Progenitor cell of endocrine pancreas (in vitro differentiated cells): ENCODE measurements at regions not wholly inside any gene's neighbourhood (a gene's known extent, or its start where the extent isn't known, plus 50 kb on each side); places are given as distances from the start of the nearest gene placed in this dataset.

Experiments used
- DNase-seq: peaks from one replicate; pipeline ENCODE4 v3.0.0; 2021; ENCODE audit warnings: low spot score; ENCODE audit not compliant: unreplicated experiment
- H3K27ac Mint-ChIP-seq: 2 replicates; pipeline ENCODE4 v1.8.0; 2021; ENCODE audit warnings: mild to moderate bottlenecking, moderate library complexity, mixed read lengths
- H3K27me3 Mint-ChIP-seq: 2 replicates; pipeline ENCODE4 v1.8.0; 2021; ENCODE audit warnings: mixed read lengths
- H3K36me3 Mint-ChIP-seq: 2 replicates; pipeline ENCODE4 v1.8.0; 2022; ENCODE audit warnings: mixed read lengths; ENCODE audit not compliant: insufficient read depth
- H3K4me1 Mint-ChIP-seq: 2 replicates; pipeline ENCODE4 v1.8.0; 2021; ENCODE audit warnings: low read depth, mixed read lengths
- H3K4me3 Mint-ChIP-seq: 2 replicates; pipeline ENCODE4 v1.8.0; 2021; ENCODE audit warnings: low read depth, mild to moderate bottlenecking, moderate library complexity, mixed read lengths
- H3K9me3 Mint-ChIP-seq: 2 replicates; pipeline ENCODE4 v1.8.0; 2021; ENCODE audit warnings: low read depth, mixed read lengths
- TF ChIP-seq, protein P1 (sequence below): fragments of 200-600 bp; sonication (generic); IDR thresholded peaks from one replicate; pipeline ENCODE4 v1.5.0; 2021; ENCODE audit warnings: antibody characterized with exemption, mild to moderate bottlenecking; ENCODE audit not compliant: unreplicated experiment

DNA sequence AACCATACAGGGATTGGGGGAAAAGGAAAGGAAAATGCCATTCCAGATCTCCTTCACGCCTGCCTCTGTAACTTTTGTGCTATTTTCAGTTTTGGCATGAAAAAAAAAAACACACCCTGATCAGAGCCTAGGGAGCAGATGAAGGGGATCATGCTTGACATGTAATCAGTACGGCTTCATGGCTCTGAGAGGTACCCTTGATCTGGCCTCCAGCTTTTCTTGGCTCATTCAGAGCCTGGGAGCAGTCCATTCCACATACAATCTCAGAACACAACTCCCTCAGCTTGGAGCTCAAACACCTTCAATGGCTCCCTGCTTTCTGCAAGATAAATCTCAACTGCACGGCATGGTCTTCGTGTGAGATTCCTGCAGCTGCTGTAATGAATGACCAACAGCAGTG, 422.8 kb upstream of the ZMIZ1 start:
- DNase-seq, result no peak
- TF ChIP-seq, protein P1, sequence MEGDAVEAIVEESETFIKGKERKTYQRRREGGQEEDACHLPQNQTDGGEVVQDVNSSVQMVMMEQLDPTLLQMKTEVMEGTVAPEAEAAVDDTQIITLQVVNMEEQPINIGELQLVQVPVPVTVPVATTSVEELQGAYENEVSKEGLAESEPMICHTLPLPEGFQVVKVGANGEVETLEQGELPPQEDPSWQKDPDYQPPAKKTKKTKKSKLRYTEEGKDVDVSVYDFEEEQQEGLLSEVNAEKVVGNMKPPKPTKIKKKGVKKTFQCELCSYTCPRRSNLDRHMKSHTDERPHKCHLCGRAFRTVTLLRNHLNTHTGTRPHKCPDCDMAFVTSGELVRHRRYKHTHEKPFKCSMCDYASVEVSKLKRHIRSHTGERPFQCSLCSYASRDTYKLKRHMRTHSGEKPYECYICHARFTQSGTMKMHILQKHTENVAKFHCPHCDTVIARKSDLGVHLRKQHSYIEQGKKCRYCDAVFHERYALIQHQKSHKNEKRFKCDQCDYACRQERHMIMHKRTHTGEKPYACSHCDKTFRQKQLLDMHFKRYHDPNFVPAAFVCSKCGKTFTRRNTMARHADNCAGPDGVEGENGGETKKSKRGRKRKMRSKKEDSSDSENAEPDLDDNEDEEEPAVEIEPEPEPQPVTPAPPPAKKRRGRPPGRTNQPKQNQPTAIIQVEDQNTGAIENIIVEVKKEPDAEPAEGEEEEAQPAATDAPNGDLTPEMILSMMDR, result no peak
- H3K4me3 Mint-ChIP-seq, result no peak overlapping the region
- H3K36me3 Mint-ChIP-seq, result no peaks in the 10 kb centered on the region
- H3K4me1 Mint-ChIP-seq, result peaks cover 21% of the 10 kb centered on the region
- no peak overlapping the region for H3K27ac Mint-ChIP-seq
- H3K27me3 Mint-ChIP-seq, result peaks cover 5% of the 10 kb centered on the region
- H3K9me3 Mint-ChIP-seq, result peaks cover 8% of the 10 kb centered on the region

DNA sequence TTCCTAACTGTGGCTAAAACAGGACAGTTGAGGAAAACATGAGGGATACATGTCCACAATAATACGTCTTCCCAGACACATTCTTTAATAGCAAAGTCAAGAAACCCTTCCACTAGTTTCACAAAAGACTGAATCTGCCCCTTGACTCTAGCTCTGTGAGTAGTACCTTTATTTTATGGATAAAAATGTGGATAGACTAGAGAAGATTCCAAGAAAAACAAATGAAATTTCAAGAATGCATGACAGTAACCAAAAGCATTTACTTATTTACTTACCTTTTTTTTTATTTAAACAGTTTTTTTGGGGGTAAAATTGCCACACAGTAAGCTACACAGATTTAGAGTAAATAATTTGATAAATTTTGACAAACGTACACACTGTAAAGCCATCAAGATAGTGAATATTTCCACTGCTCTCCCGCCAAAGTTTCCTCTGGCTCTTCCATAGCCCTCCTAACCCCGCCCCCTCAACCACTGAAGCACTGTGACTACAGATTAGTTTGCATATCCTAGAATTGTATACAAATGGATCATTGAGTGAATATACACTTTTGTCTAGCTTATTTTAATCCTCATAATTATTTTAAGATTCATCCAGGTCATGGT, 420.4 kb upstream of the ZMIZ1 start:
- Mint-ChIP-seq H3K27ac (no peak overlapping the region), H3K4me1 (peaks cover 24% of the 10 kb centered on the region), H3K27me3 (no peaks in the 10 kb centered on the region), H3K4me3 (no peak overlapping the region), H3K9me3 (peaks cover 13% of the 10 kb centered on the region), H3K36me3 (no peaks in the 10 kb centered on the region)
- DNase-seq, result no peak
- TF ChIP-seq, protein P1, result no peak

DNA sequence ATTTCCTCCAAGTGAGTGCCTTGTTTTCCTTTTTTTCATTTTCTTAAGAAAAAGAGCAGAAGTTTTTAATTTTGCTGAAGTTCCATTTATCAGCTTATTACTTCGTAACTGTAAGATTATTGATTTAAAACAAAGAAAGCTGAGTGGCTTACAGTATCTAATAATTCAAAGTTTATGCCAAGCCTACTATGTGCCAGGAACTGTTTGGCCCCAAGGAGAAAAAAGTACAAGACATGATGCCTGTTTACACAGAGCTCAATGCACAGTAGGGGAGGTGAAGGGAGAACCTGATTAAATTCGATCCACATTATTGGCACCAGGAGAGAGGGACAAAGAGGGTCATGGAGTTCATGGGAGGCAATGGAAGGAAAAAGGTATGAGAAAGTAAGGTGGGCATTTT, 419.3 kb upstream of the ZMIZ1 start:
- Mint-ChIP-seq H3K27ac (peak overlapping the region; percentile 21), H3K36me3 (no peaks in the 10 kb centered on the region), H3K27me3 (no peaks in the 10 kb centered on the region), H3K4me3 (no peak overlapping the region), H3K4me1 (peaks cover 28% of the 10 kb centered on the region), H3K9me3 (peaks cover 13% of the 10 kb centered on the region)
- TF ChIP-seq, protein P1, result no peak
- DNase-seq, result no peak

DNA sequence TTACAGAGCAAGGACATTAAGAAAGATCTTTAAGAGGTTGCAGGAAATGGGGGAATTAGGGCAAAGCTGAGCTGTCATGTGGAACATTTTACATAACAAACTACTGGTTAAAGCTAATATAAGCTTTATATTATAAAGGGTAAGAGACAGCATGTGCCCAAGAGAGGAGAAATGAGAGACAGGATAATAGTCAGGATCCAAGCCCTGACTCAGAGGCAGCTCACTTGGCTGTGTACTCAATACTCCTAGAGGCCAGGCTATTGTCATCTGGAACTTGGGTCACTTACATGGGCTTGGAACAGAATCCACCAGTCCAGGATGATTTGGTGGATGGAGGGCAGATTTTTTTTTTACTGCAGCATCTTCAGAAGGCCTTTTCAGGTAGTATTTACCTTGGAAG, 418.6 kb upstream of the ZMIZ1 start:
- Mint-ChIP-seq H3K27ac (peak overlapping the region; percentile 46), H3K27me3 (no peaks in the 10 kb centered on the region), H3K4me3 (no peak overlapping the region), H3K36me3 (no peaks in the 10 kb centered on the region), H3K4me1 (peaks cover 31% of the 10 kb centered on the region), H3K9me3 (peaks cover 6% of the 10 kb centered on the region)
- TF ChIP-seq, protein P1, result no peak
- no peak for DNase-seq

DNA sequence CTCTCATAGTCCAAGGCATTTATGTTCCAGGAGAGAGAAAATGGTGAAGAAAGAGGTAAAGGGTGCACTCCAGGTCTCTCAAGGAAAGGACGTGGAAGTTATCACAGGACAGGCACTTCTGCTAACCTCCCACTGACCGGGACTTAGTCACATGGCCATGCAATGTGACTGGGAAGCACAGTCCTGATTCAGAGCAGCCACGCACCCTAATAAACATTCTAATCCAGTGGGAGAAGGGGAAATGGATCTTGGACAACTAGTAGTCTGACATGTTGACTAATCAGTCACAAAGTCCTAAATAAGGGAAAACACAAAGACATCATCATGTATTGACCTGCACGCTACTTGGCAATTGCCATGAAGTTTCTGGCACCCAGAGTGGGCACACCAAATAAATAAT, 417.5 kb upstream of the ZMIZ1 start:
- TF ChIP-seq, protein P1, result no peak
- Mint-ChIP-seq H3K27ac (no peak overlapping the region), H3K36me3 (no peaks in the 10 kb centered on the region), H3K27me3 (no peaks in the 10 kb centered on the region), H3K4me3 (no peak overlapping the region), H3K4me1 (peaks cover 31% of the 10 kb centered on the region), H3K9me3 (peaks cover 5% of the 10 kb centered on the region)
- DNase-seq, result no peak
